Ishikawa (cell line): ENCODE measurements at regions not wholly inside any gene's neighbourhood (a gene's known extent, or its start where the extent isn't known, plus 50 kb on each side); places are given as distances from the start of the nearest gene placed in this dataset.

Experiments used
- CREB1 ChIP-seq: IDR thresholded peaks from 2 replicates; pipeline ENCODE4 v1.6.1; 2012; ENCODE audit warnings: low read depth
- EGR1 ChIP-seq: IDR thresholded peaks from 2 replicates; pipeline ENCODE4 v1.6.1; 2012
- EP300 ChIP-seq: IDR thresholded peaks from 2 replicates; pipeline ENCODE4 v1.6.1; 2012; ENCODE audit warnings: borderline replicate concordance
- FOXM1 ChIP-seq: IDR thresholded peaks from 2 replicates; pipeline ENCODE4 v1.6.1; 2012; ENCODE audit warnings: low read depth, borderline replicate concordance
- NFIC ChIP-seq: IDR thresholded peaks from 2 replicates; pipeline ENCODE4 v1.6.1; 2012
- RAD21 ChIP-seq: IDR thresholded peaks from 2 replicates; pipeline ENCODE4 v1.6.1; 2012; ENCODE audit warnings: low read depth
- TAF1 ChIP-seq: IDR thresholded peaks from 2 replicates; pipeline ENCODE4 v1.6.1; 2012; ENCODE audit warnings: low read depth, mild to moderate bottlenecking
- TCF12 ChIP-seq: IDR thresholded peaks from 2 replicates; pipeline ENCODE4 v1.6.1; 2012; ENCODE audit warnings: low read depth
- TEAD4 ChIP-seq: IDR thresholded peaks from 2 replicates; pipeline ENCODE4 v1.6.1; 2012
- YY1 ChIP-seq: IDR thresholded peaks from 2 replicates; pipeline ENCODE4 v1.6.1; 2012; ENCODE audit warnings: low read depth
- ZBTB7A ChIP-seq: IDR thresholded peaks from 2 replicates; pipeline ENCODE4 v1.6.1; 2012; ENCODE audit warnings: low read depth
- TF ChIP-seq, protein P1 (sequence below): IDR thresholded peaks from 2 replicates; pipeline ENCODE4 v1.6.1; 2012
- TF ChIP-seq, protein P2 (sequence below): IDR thresholded peaks from 2 replicates; pipeline ENCODE4 v1.6.1; 2012; ENCODE audit warnings: low read depth, mild to moderate bottlenecking
- TF ChIP-seq, protein P3 (sequence below): IDR thresholded peaks from 2 replicates; pipeline ENCODE4 v1.6.1; 2012

DNA sequence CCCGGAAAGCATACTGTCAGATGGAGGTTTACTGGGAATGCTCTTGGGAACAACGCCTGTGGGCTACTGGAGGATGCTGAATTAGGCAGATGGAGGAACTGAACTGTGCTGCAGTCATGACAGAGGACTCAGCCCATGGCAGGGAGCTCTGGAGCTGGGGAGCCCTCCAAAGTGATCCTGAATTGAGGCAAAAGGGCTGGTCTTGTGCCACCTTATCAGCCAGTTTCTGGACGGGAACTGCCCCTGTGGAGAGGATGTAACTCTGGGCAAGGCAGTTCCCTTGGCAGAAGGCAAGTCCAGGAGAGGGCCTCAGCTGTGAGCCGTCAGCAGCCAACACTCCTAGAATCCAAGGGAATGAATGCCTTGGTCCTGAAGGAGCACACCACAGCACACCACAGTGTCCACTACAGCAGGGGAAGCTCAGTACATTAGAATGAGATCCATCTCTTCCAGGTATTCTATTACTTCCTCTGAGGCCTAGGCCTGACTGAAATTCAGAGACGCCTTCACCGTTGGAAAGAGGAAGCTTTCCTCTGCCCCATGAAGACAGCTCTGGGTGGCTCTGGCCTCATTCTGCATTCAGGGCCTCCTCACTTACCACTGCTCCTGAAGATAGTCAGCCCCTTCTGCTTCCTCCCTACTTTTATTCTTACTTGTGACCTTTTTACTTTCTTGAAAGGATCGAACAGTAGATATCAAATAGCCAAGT, 139.6 kb upstream of the GPR26 start:
- TF ChIP-seq RAD21 (no peak), TCF12 (no peak)
- TF ChIP-seq, protein P1, sequence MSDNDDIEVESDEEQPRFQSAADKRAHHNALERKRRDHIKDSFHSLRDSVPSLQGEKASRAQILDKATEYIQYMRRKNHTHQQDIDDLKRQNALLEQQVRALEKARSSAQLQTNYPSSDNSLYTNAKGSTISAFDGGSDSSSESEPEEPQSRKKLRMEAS, result no peak

DNA sequence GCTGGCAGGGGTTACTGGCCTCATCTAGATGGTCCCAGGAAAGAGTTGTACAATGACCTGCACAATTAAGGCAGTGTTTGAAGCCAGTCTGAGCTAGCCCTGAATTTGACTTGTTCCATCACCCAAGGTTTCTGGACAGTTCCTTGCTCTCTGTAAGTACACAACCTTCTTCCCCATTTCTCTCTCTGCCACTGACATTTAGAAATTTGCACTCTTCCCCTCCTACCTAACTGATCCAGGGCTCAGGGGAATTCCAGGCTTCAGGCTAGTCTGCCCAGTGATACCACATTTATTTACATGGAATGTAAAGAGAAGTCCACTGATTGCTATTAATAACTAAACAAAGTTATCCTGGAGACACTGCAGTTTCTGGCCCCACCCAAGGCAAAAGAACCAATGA, 139.0 kb upstream of the GPR26 start:
- TF ChIP-seq YY1 (no peak), CREB1 (no peak), NFIC (no peak), TCF12 (no peak), ZBTB7A (no peak), FOXM1 (no peak), TEAD4 (no peak), TAF1 (no peak)
- TF ChIP-seq, protein P1, result no peak
- TF ChIP-seq, protein P2, sequence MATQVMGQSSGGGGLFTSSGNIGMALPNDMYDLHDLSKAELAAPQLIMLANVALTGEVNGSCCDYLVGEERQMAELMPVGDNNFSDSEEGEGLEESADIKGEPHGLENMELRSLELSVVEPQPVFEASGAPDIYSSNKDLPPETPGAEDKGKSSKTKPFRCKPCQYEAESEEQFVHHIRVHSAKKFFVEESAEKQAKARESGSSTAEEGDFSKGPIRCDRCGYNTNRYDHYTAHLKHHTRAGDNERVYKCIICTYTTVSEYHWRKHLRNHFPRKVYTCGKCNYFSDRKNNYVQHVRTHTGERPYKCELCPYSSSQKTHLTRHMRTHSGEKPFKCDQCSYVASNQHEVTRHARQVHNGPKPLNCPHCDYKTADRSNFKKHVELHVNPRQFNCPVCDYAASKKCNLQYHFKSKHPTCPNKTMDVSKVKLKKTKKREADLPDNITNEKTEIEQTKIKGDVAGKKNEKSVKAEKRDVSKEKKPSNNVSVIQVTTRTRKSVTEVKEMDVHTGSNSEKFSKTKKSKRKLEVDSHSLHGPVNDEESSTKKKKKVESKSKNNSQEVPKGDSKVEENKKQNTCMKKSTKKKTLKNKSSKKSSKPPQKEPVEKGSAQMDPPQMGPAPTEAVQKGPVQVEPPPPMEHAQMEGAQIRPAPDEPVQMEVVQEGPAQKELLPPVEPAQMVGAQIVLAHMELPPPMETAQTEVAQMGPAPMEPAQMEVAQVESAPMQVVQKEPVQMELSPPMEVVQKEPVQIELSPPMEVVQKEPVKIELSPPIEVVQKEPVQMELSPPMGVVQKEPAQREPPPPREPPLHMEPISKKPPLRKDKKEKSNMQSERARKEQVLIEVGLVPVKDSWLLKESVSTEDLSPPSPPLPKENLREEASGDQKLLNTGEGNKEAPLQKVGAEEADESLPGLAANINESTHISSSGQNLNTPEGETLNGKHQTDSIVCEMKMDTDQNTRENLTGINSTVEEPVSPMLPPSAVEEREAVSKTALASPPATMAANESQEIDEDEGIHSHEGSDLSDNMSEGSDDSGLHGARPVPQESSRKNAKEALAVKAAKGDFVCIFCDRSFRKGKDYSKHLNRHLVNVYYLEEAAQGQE, result no peak

DNA sequence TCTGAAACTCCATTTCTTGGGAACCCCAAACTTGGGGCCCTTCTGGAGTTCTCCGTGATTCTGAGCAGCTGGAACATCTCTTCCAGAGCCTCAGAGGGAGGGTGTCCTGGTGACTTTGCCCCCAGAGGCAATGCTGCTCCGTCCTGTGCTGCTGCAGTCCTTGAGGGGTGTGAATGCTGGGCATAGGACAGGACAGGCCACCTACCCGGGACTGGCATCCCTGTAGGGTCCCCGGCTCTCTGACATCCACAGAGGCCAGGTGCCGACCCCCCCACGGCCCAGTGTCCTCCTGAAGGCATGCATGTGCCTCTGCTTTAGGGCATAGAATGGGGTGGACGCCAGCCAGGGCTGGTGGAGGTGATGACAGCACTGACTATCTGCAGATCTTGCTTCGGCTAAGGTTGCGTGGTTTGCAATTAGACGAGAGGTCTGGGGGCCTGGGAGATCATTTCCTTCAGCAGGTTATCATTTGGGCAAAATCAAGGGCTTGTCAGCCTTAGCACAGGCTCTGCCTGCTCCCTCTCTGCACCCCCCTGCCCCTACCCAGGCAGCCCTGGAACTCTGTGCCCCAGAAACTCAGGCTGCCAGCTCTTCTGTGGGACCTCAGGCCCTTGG, 136.9 kb upstream of the GPR26 start:
- TF ChIP-seq NFIC (no peak), YY1 (no peak), RAD21 (no peak)

DNA sequence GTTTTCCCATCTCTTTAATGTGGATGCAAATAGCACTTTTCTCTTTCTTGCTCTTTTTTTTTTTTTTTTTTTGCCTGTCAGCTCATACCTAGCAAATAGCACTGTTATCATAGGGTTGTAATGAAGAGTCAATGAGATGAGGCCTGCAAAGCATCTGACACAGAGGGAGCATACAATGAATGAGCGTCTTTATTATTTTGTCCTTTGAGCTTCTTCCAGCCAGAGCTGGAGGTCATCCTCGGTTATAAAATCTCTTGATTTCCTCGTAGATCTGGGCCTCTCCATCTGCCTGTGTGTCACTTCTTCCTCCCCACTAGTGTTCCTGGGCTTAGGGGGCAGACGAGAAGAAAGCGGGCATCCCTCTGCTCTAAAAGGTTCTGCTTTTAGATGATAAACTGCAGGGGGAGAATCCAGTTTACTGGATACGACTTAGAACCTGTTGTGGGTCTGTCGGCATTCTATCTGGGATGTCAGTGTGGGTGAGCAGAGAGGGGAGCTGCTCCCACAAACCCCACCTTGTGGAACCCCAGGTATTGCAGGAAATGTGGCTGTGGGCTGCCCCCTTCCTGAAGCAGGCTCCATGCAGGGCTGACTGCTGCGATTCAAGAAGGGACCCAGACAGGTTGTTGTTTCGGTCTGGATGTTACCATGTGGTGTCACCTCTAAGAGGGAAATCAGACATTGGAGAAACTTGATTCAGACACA, 135.8 kb upstream of the GPR26 start:
- TF ChIP-seq TCF12 (no peak), TEAD4 (no peak), RAD21 (no peak), FOXM1 (no peak), YY1 (no peak), ZBTB7A (no peak), NFIC (no peak), CREB1 (no peak)
- TF ChIP-seq, protein P3, sequence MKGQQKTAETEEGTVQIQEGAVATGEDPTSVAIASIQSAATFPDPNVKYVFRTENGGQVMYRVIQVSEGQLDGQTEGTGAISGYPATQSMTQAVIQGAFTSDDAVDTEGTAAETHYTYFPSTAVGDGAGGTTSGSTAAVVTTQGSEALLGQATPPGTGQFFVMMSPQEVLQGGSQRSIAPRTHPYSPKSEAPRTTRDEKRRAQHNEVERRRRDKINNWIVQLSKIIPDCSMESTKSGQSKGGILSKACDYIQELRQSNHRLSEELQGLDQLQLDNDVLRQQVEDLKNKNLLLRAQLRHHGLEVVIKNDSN, result no peak
- TF ChIP-seq, protein P2, result no peak

DNA sequence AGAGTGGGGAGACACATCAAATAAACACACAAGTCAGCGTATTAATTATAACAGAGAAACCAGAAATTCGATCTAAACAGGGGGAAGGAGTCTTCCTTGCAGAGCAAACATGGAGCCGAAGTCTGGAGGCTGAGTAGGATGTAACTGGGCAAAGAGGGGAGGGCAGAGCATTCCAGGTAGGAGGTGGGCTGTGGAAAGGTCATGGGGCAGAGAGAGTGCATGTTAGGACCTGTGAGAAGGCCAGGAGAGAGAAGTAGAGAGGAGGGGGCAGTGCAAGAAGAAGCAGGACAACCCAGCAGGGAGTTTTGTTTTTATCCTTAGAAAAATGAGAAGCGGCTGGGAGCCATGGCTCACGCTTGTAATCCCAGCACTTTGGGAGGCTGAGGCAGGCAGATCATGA, 130.8 kb upstream of the GPR26 start:
- TF ChIP-seq FOXM1, result no peak
- no peak for TF ChIP-seq TAF1
- TF ChIP-seq, protein P3, result no peak
- no peak for TF ChIP-seq EP300
- no peak for TF ChIP-seq TEAD4
- no peak for TF ChIP-seq EGR1
- no peak for TF ChIP-seq YY1

DNA sequence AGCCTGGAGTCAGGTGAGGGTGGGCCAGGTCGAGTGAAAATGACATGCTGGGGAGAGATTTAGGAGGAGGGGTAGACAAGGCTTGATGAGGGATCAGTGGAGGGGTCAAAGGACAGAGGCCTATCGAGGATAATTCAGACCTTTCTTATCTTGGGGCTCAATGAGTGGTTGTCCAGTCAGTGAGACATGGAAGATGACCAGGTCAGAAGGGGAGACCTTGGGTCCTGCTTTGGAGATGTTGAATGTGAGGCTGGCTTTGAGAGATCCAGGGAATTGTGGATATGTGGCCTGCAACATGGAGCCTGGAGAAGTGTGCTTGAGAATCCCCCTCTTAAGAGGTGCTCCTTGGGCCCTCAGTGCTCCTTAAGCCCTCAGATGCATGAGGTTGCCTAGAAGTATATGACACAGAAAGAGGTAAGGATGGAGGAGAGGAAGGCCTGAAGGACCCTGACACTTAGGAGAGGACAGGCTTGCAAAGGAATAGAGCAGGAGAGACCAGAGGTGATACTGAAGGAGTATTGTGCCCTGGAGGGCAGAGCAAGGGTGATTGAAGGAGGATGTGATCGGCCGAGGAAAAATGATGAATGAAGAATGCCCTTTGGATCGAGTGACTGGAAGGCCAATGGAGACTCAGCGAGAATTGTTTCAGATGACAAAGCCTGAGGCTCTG, 129.8 kb upstream of the GPR26 start:
- TF ChIP-seq TCF12 (no peak), EP300 (no peak), YY1 (no peak), EGR1 (no peak), CREB1 (no peak), NFIC (no peak), ZBTB7A (no peak), TAF1 (no peak)
- TF ChIP-seq, protein P1, result no peak
- TF ChIP-seq, protein P3, result no peak
